A673 (cell line): ENCODE measurements at regions not wholly inside any gene's neighbourhood (a gene's known extent, or its start where the extent isn't known, plus 50 kb on each side); places are given as distances from the start of the nearest gene placed in this dataset.
A peak's percentile ranks its signal among the peaks of the same experiment; 100 is the strongest.

ENCODE experiments used
- BruUV-seq: library from RNA; stranded (reverse); fragments of 400-500 nt; replicated peaks from 2 replicates; lab custom pipeline; 2021; lab: Mats Ljungman, UMichigan
- CTCF ChIA-PET: fragments of 300-600 bp; sonication (Branson Sonifier 250); formaldehyde crosslinking; loops from one replicate; lab custom pipeline; 2022; ENCODE audit warnings: antibody characterized with exemption; lab: Charles Lee
- POLR2A ChIA-PET: fragments of 300-600 bp; sonication (Branson Sonifier 250); formaldehyde crosslinking; loops from one replicate; lab custom pipeline; 2022; ENCODE audit warnings: antibody characterized with exemption; ENCODE audit not compliant: low non-redundant PET; lab: Charles Lee
- DNase-seq: peaks from one replicate; pipeline ENCODE4 v3.0.0-alpha.2; 2015; ENCODE audit warnings: low spot score
- H3K27ac ChIP-seq: fragments of 200-600 bp; sonication (generic); 2 replicates; pipeline ENCODE4 v1.5.1; 2016; ENCODE audit warnings: mixed run types, low read depth, mild to moderate bottlenecking, mixed read lengths, antibody characterized with exemption, low read length; ENCODE audit not compliant: poor library complexity, severe bottlenecking
- H3K27me3 ChIP-seq: fragments of 200-600 bp; sonication (generic); replicated peaks from 2 replicates; pipeline ENCODE4 v1.6.1; 2017; ENCODE audit warnings: mixed run types, low read depth, mild to moderate bottlenecking, mixed read lengths, antibody characterized with exemption, low read length; ENCODE audit not compliant: insufficient read depth, poor library complexity
- H3K36me3 ChIP-seq: fragments of 200-600 bp; sonication (generic); 2 replicates; pipeline ENCODE4 v1.6.1; 2016; ENCODE audit warnings: mixed run types, mild to moderate bottlenecking, mixed read lengths, antibody characterized with exemption, low read length; ENCODE audit not compliant: insufficient read depth, poor library complexity, severe bottlenecking
- H3K4me1 ChIP-seq: fragments of 200-600 bp; sonication (generic); 2 replicates; pipeline ENCODE4 v1.6.1; 2017; ENCODE audit warnings: mixed run types, mild to moderate bottlenecking, mixed read lengths, antibody characterized with exemption, low read length; ENCODE audit not compliant: insufficient read depth, poor library complexity, severe bottlenecking
- H3K4me3 ChIP-seq: fragments of 200-600 bp; sonication (generic); 2 replicates; pipeline ENCODE4 v1.5.1; 2016; ENCODE audit warnings: low read depth, mixed run types, mild to moderate bottlenecking, mixed read lengths, low read length; ENCODE audit not compliant: poor library complexity, severe bottlenecking
- H3K9me3 ChIP-seq: fragments of 200-600 bp; sonication (generic); 2 replicates; pipeline ENCODE4 v1.6.1; 2016; ENCODE audit warnings: mixed run types, low read depth, mild to moderate bottlenecking, mixed read lengths, antibody characterized with exemption, low read length; ENCODE audit not compliant: poor library complexity, severe bottlenecking
- CTCF ChIP-seq: fragments of 300-800, 200-600 bp; sonication (generic); conservative IDR thresholded peaks from 2 replicates; pipeline ENCODE4 v1.5.1; 2017; ENCODE audit warnings: low read depth, mild to moderate bottlenecking, antibody characterized with exemption, low read length, moderate library complexity, mixed read lengths
- EZH2 ChIP-seq: fragments of 200-600 bp; sonication (generic); IDR thresholded peaks from 2 replicates; pipeline ENCODE4 v1.6.1; 2017; ENCODE audit warnings: borderline replicate concordance, low read depth, mild to moderate bottlenecking, mixed read lengths, antibody characterized with exemption, low read length; ENCODE audit not compliant: poor library complexity, severe bottlenecking
- intact Hi-C: fragments of 100-400 bp; cut with micrococcal nuclease; formaldehyde crosslinking; loops from one replicate; pipeline ENCODE4 v1.10.0; 2022; ENCODE audit not compliant: unreplicated experiment

GRCh38 chr7:12067156-12067831 lies 143.8 kb upstream of the TMEM106B start:
- TF ChIP-seq EZH2 (no peak), CTCF (peak; percentile 68)
- DNase-seq = peak; percentile 81
- no TSS peak for BruUV-seq
- Histone ChIP-seq H3K4me1 (peaks cover 15% of the 10 kb centered on the region), H3K27ac (no peak overlapping the region), H3K4me3 (no peak overlapping the region), H3K36me3 (no peaks in the 10 kb centered on the region), H3K27me3 (no peaks in the 10 kb centered on the region), H3K9me3 (no peaks in the 10 kb centered on the region)
- intact Hi-C loops = loop anchor here (1.0 to 10.0 kb wide), 5 partner anchors 255 to 640 kb away; no protein-coding TSS in a partner anchor
- ChIA-PET POLR2A (no interaction called here), CTCF (no interaction called here)

GRCh38 chr7:12069757-12070156 lies 141.3 kb upstream of the TMEM106B start:
- TF ChIP-seq EZH2 = no peak
- TF ChIP-seq CTCF = no peak
- H3K4me3 ChIP-seq = no peak overlapping the region
- ChIA-PET CTCF (interaction anchor here (1.0 kb wide), 1 partner anchor 253 kb away, joined by 5 read pairs; no protein-coding TSS in a partner anchor), POLR2A (no interaction called here)
- no peaks in the 10 kb centered on the region for H3K36me3 ChIP-seq
- DNase-seq = peak; percentile 12
- BruUV-seq = no TSS peak
- intact Hi-C loops = loop anchor here (5.0 to 10.0 kb wide), 3 partner anchors 315 to 642 kb away; no protein-coding TSS in a partner anchor
- H3K27me3 ChIP-seq = no peaks in the 10 kb centered on the region
- H3K9me3 ChIP-seq = no peaks in the 10 kb centered on the region
- peaks cover 8% of the 10 kb centered on the region for H3K4me1 ChIP-seq
- no peak overlapping the region for H3K27ac ChIP-seq

- TF ChIP-seq EZH2 = no peak
- no peak for TF ChIP-seq CTCF
- DNase-seq = no peak
- H3K27ac ChIP-seq = no peak overlapping the region
- ChIA-PET CTCF (no interaction called here), POLR2A (no interaction called here)
- no TSS peak for BruUV-seq
- no peaks in the 10 kb centered on the region for H3K9me3 ChIP-seq
- no peaks in the 10 kb centered on the region for H3K36me3 ChIP-seq
- no peaks in the 10 kb centered on the region for H3K27me3 ChIP-seq
- no peak overlapping the region for H3K4me3 ChIP-seq
- no peaks in the 10 kb centered on the region for H3K4me1 ChIP-seq
- intact Hi-C loops = no loop called here
Observed at GRCh38 chr7:12074889-12075288, 136.2 kb upstream of the TMEM106B start.
